IMR-90 (cell line): ENCODE measurements at regions not wholly inside any gene's neighbourhood (a gene's known extent, or its start where the extent isn't known, plus 50 kb on each side); places are given as distances from the start of the nearest gene placed in this dataset.

ENCODE experiments used
- ATAC-seq: fragments of 200-7000 bp; cut with Tn5 transposase; 2 replicates; pipeline ENCODE4 v1.9.1; 2020; ENCODE audit warnings: low read depth, mild to moderate bottlenecking, moderate library complexity
- BruUV-seq: library from RNA; stranded (reverse); fragments of 400-500 nt; replicated peaks from 2 replicates; lab custom pipeline; 2021; lab: Mats Ljungman, UMichigan
- CTCF ChIA-PET: fragments of 300-600 bp; formaldehyde crosslinking; extraction: SDS; loops from one replicate; lab custom pipeline; 2021; ENCODE audit warnings: antibody characterized with exemption; lab: Yijun Ruan, JAX
- POLR2A ChIA-PET: fragments of 300-600 bp; sonication (Branson Sonifier 250); formaldehyde crosslinking; loops from one replicate; lab custom pipeline; 2022; ENCODE audit warnings: antibody characterized with exemption; ENCODE audit not compliant: unreplicated experiment; lab: Charles Lee
- DNase-seq: peaks from one replicate; pipeline ENCODE4 v3.0.0; 2013
- H2AFZ ChIP-seq: replicated peaks from 2 replicates; pipeline ENCODE3; 2013; ENCODE audit warnings: low read length, mild to moderate bottlenecking; ENCODE audit not compliant: poor library complexity
- H2AK5ac ChIP-seq: 2 replicates; pipeline ENCODE4 v1.6.1; 2013; ENCODE audit warnings: low read depth, low read length, inconsistent platforms
- H2AK9ac ChIP-seq: replicated peaks from 2 replicates; pipeline ENCODE3; 2013; ENCODE audit warnings: mild to moderate bottlenecking, low read depth, low read length, moderate library complexity; ENCODE audit not compliant: poor library complexity
- H2BK120ac ChIP-seq: 2 replicates; pipeline ENCODE4 v1.6.1; 2013; ENCODE audit warnings: low read depth, low read length, inconsistent platforms
- H2BK15ac ChIP-seq: 3 replicates; pipeline ENCODE4 v1.6.1; 2013; ENCODE audit warnings: low read depth, low read length, inconsistent platforms
- H2BK20ac ChIP-seq: 2 replicates; pipeline ENCODE4 v1.6.1; 2013; ENCODE audit warnings: low read depth, mild to moderate bottlenecking, inconsistent platforms, low read length, moderate library complexity
- H2BK5ac ChIP-seq: 2 replicates; pipeline ENCODE4 v1.6.1; 2013; ENCODE audit warnings: mild to moderate bottlenecking, low read depth, low read length, inconsistent platforms; ENCODE audit not compliant: poor library complexity, severe bottlenecking
- H3K14ac ChIP-seq: replicated peaks from 2 replicates; pipeline ENCODE4 v1.6.1; 2013; ENCODE audit warnings: low read depth, low read length, inconsistent platforms
- H3K18ac ChIP-seq: 2 replicates; pipeline ENCODE4 v1.6.1; 2013; ENCODE audit warnings: low read depth, low read length, control low read depth
- H3K23ac ChIP-seq: 2 replicates; pipeline ENCODE4 v1.6.1; 2013; ENCODE audit warnings: low read depth, low read length, inconsistent platforms
- H3K27ac ChIP-seq: 2 replicates; pipeline ENCODE4 v1.5.1; 2013; ENCODE audit warnings: mild to moderate bottlenecking, control low read depth, low read length; ENCODE audit not compliant: insufficient read depth
- H3K27me3 ChIP-seq: 2 replicates; pipeline ENCODE4 v1.6.1; 2013; ENCODE audit warnings: low read length; ENCODE audit not compliant: control insufficient read depth, insufficient read depth
- H3K36me3 ChIP-seq: 2 replicates; pipeline ENCODE4 v1.6.1; 2013; ENCODE audit warnings: low read length, mixed read lengths; ENCODE audit not compliant: control insufficient read depth, insufficient read depth
- H3K4ac ChIP-seq: 2 replicates; pipeline ENCODE4 v1.6.1; 2013; ENCODE audit warnings: low read depth, low read length, inconsistent platforms
- H3K4me1 ChIP-seq: 2 replicates; pipeline ENCODE4 v1.6.1; 2013; ENCODE audit warnings: low read length, mixed read lengths; ENCODE audit not compliant: control insufficient read depth, insufficient read depth
- H3K4me2 ChIP-seq: 2 replicates; pipeline ENCODE4 v1.6.1; 2013; ENCODE audit warnings: low read depth, mild to moderate bottlenecking, control low read depth, low read length, moderate library complexity
- H3K4me3 ChIP-seq: 2 replicates; pipeline ENCODE4 v1.5.1; 2013; ENCODE audit warnings: low read depth, mild to moderate bottlenecking, control low read depth, low read length, moderate library complexity; ENCODE audit not compliant: insufficient read depth
- H3K56ac ChIP-seq: 2 replicates; pipeline ENCODE4 v1.6.1; 2013; ENCODE audit warnings: low read length, inconsistent platforms; ENCODE audit not compliant: insufficient read depth; ENCODE audit errors: extremely low read depth
- H3K79me1 ChIP-seq, 2 experiments: 2 replicates each; pipeline ENCODE4 v1.6.1; 2013; ENCODE audit warnings: low read length in 2 of 2, inconsistent platforms in 1 of 2, low read depth in 1 of 2
- H3K9ac ChIP-seq: 2 replicates; pipeline ENCODE4 v1.6.1; 2013; ENCODE audit warnings: low read depth, low read length, control low read depth
- H3K9me1 ChIP-seq: 2 replicates; pipeline ENCODE4 v1.6.1; 2013; ENCODE audit warnings: low read length, inconsistent platforms; ENCODE audit not compliant: insufficient read depth
- H3K9me3 ChIP-seq: 2 replicates; pipeline ENCODE4 v1.6.1; 2013; ENCODE audit warnings: low read length; ENCODE audit not compliant: control insufficient read depth, insufficient read depth
- H4K20me1 ChIP-seq: 2 replicates; pipeline ENCODE4 v1.6.1; 2013; ENCODE audit warnings: low read length, inconsistent platforms; ENCODE audit not compliant: insufficient read depth
- H4K5ac ChIP-seq: 2 replicates; pipeline ENCODE4 v1.6.1; 2013; ENCODE audit warnings: mild to moderate bottlenecking, low read depth, low read length, control low read depth
- H4K8ac ChIP-seq, 2 experiments: 2 replicates each; pipeline ENCODE4 v1.6.1; 2013; ENCODE audit warnings: low read depth in 2 of 2, low read length in 2 of 2, control low read depth in 1 of 2, inconsistent platforms in 1 of 2
- H4K91ac ChIP-seq: 2 replicates; pipeline ENCODE4 v1.6.1; 2013; ENCODE audit warnings: low read depth, low read length, inconsistent platforms; ENCODE audit not compliant: insufficient read depth
- BHLHE40 ChIP-seq: fragments of 150-350 bp; IDR thresholded peaks from 2 replicates; pipeline ENCODE4 v1.6.1; 2016; ENCODE audit warnings: mild to moderate bottlenecking, low read depth, low read length
- CEBPB ChIP-seq: IDR thresholded peaks from 2 replicates; pipeline ENCODE4 v1.6.1; 2012; ENCODE audit warnings: low read depth, low read length, improper control_type of control experiment
- CHD1 ChIP-seq: IDR thresholded peaks from 2 replicates; pipeline ENCODE4 v1.6.1; 2012; ENCODE audit warnings: low read depth, low read length, improper control_type of control experiment
- SMC3 ChIP-seq: fragments of 150-350 bp; IDR thresholded peaks from 2 replicates; pipeline ENCODE4 v1.6.1; 2016; ENCODE audit warnings: low read depth, mild to moderate bottlenecking, antibody characterized with exemption, low read length, moderate library complexity
- WGBS, 2 experiments: methylation state at CpG; one replicate each; pipeline versions ENCODE4 v1.1.5 to v1.1.7; 2013; ENCODE audit warnings: missing lambda C conversion rate in 2 of 2; ENCODE audit not compliant: insufficient read length in 1 of 2; ENCODE audit errors: extremely low coverage in 2 of 2; 5-methylcytosine and 5-hydroxymethylcytosine counted together
- dilution Hi-C: fragments of 300-500 bp; cut with HindIII; formaldehyde crosslinking; loops from one replicate; pipeline ENCODE4 v1.14.3; 2018; ENCODE audit warnings: low sequenced_read_pairs; ENCODE audit not compliant: unreplicated experiment
- in situ Hi-C: fragments of 300-500 bp; cut with MboI; formaldehyde crosslinking; loops from 3 replicates; pipeline ENCODE4 v1.14.3; 2019; ENCODE audit warnings: low sequenced_read_pairs, inconsistent platforms, mixed read lengths
- intact Hi-C: fragments of 100-400 bp; cut with micrococcal nuclease; formaldehyde crosslinking; loops from 2 replicates; pipeline ENCODE4 v1.10.0; 2022
- TF ChIP-seq, protein P1 (sequence below): conservative IDR thresholded peaks from 2 replicates; pipeline ENCODE4 v1.5.1; 2012; ENCODE audit warnings: mild to moderate bottlenecking, low read depth, low read length, improper control_type of control experiment

- Histone ChIP-seq H2AK5ac (no peak overlapping the region), H3K14ac (no peak overlapping the region), H4K91ac (no peak overlapping the region), H3K4me3 (no peak overlapping the region), H4K20me1 (no peaks in the 10 kb centered on the region), H3K56ac (no peak overlapping the region), H3K9me3 (no peaks in the 10 kb centered on the region), H2BK120ac (no peak overlapping the region), H3K4ac (no peak overlapping the region), H3K4me1 (no peaks in the 10 kb centered on the region), H2AFZ (no peak overlapping the region), H3K4me2 (no peak overlapping the region), H3K18ac (no peak overlapping the region), H3K27me3 (no peaks in the 10 kb centered on the region), H2BK20ac (no peak overlapping the region), H3K36me3 (no peaks in the 10 kb centered on the region), H2AK9ac (no peak overlapping the region), H3K9me1 (no peaks in the 10 kb centered on the region), H2BK5ac (no peak overlapping the region), H3K27ac (no peak overlapping the region), H3K79me1 (no peaks in the 10 kb centered on the region), H3K9ac (no peak overlapping the region), H4K5ac (no peak overlapping the region), H3K23ac (no peak overlapping the region), H2BK15ac (no peak overlapping the region), H4K8ac (no peak overlapping the region)
- ChIA-PET POLR2A (no interaction called here), CTCF (interaction anchor here (0.8 kb wide), 1 partner anchor 50 kb away, joined by 5 read pairs; no protein-coding TSS in a partner anchor)
- DNase-seq (peak; percentile 3), ATAC-seq (no peak)
- intact Hi-C loops (no loop called here), in situ Hi-C loops (no loop called here), dilution Hi-C loops (no loop called here)
- no TSS peak for BruUV-seq
- no peak for TF ChIP-seq CHD1
- TF ChIP-seq, protein P1, sequence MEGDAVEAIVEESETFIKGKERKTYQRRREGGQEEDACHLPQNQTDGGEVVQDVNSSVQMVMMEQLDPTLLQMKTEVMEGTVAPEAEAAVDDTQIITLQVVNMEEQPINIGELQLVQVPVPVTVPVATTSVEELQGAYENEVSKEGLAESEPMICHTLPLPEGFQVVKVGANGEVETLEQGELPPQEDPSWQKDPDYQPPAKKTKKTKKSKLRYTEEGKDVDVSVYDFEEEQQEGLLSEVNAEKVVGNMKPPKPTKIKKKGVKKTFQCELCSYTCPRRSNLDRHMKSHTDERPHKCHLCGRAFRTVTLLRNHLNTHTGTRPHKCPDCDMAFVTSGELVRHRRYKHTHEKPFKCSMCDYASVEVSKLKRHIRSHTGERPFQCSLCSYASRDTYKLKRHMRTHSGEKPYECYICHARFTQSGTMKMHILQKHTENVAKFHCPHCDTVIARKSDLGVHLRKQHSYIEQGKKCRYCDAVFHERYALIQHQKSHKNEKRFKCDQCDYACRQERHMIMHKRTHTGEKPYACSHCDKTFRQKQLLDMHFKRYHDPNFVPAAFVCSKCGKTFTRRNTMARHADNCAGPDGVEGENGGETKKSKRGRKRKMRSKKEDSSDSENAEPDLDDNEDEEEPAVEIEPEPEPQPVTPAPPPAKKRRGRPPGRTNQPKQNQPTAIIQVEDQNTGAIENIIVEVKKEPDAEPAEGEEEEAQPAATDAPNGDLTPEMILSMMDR = no peak
- no peak for TF ChIP-seq BHLHE40
- TF ChIP-seq CEBPB = peak; percentile 15; the same call in 1 of the 2 replicates
- no peak for TF ChIP-seq SMC3
- no CpG with 5 or more reads among the region's 3 CpGs for WGBS, 2 experiments
Observed at GRCh38 chr2:177078416-177078815, 134.2 kb upstream of the HNRNPA3 start.
